ENCODE measurements at regions not wholly inside any gene's neighbourhood (a gene's known extent, or its start where the extent isn't known, plus 50 kb on each side); places are given as distances from the start of the nearest gene placed in this dataset.

DNA sequence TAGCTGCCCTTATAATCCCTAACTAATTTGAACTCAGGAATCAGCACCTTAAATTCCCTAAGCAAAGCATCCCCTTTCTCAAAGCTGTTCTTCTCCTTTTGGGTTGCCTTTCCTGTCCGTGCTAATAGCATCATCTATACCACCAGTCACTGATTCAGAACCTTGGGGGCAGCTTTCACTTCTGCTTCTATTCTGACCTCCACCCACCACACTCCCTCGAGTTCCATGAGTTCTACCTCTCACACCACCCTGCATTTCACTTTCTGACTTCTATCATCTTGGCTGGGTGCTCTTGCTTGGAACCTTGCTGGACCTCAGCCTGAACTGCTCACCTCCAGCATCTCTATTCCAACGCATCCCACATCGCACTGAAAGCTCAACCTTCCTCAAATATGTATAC, 55.4 kb upstream of the KCNMB2 start:
- TF ChIP-seq POLR2A (IDR thresholded peaks at IDR 0.05; ENCODE audit: low read depth, low read length) (no peak), POLR2AphosphoS5 (IDR thresholded peaks at IDR 0.05; ENCODE audit: low read depth, low read length) (no peak; the same call in 1 of the 2 replicates), SPI1 (IDR thresholded peaks at IDR 0.05; ENCODE audit: low read depth, low read length) (peak; percentile 99), TAF1 (IDR thresholded peaks at IDR 0.05; ENCODE audit: low read depth, low read length) (peak; percentile 46; the same call in 1 of the 2 replicates), PAX5 (IDR thresholded peaks at IDR 0.05; ENCODE audit: insufficient read depth, low read length, severe bottlenecking) (no peak)

Data from GM12891 (cell line).